ENCODE measurements at regions not wholly inside any gene's neighbourhood (a gene's known extent, or its start where the extent isn't known, plus 50 kb on each side); places are given as distances from the start of the nearest gene placed in this dataset.

- no peak for DNase-seq
Observed at GRCh38 chr11:70537576-70538571, 139.5 kb downstream of the CTTN start.

- DNase-seq, result no peak
Observed at GRCh38 chr11:70538641-70539359, 140.5 kb downstream of the CTTN start.

DNA sequence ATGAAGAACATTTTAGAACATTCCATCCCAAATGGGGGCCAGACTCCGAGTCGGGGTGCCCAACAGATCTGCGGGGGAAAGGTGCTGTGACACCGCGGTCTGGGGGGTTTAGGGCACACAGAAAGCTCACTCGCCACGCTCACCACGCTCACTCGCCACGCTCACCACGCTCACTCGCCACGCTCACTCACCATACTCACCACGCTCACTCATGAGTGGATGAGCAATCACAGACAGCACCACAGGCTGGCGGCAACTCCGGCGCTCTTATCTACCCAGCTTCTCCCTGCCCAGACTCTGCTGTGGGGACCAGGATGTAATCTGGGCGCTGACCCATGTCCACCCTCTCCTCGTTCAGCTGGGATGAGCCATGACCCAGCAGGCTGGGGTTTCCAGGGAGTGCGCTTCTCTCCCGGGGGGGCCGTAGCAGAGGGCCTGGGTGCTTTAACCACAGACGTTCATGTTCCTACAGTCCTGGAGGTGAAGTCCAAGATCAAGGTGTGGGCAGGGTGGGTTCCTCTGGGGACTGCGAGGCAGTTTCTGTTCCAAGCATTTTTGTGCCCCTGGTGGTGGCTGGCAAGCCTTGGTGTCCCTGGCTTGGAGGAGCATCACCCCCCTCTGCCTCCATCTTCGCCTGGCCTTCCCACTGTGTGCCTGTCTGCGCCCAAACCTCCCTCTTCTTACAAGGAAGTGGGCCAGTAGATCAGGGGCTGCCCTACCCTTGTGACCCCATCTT, 141.2 kb downstream of the CTTN start:
- no peak for DNase-seq

DNA sequence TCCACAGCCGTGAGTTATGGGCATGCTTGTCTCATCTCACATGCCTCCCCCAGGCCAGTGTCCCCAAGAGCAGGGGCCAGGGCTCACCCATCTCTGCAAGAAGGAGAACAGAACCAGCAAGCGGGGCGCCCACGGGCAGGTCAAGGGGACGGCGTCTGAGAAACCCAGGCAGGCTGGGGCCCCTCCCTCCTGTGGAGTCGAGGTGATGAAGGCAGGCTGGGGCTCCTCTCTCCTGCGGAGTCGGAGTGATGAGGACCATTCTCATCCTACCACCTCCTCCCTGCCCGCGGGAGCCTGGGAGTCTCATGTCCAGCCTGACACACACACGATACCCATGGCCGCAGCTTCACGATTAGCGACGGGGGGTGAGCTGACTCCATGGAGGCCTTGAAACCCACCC, 141.9 kb downstream of the CTTN start:
- no peak for DNase-seq

GRCh38 chr11:70541176-70541575, 142.8 kb downstream of the CTTN start:
- DNase-seq, result no peak

GRCh38 chr11:70541699-70542098, 143.4 kb downstream of the CTTN start:
- DNase-seq, result no peak

GRCh38 chr11:70542406-70542805, 144.1 kb downstream of the CTTN start:
- DNase-seq, result no peak

DNA sequence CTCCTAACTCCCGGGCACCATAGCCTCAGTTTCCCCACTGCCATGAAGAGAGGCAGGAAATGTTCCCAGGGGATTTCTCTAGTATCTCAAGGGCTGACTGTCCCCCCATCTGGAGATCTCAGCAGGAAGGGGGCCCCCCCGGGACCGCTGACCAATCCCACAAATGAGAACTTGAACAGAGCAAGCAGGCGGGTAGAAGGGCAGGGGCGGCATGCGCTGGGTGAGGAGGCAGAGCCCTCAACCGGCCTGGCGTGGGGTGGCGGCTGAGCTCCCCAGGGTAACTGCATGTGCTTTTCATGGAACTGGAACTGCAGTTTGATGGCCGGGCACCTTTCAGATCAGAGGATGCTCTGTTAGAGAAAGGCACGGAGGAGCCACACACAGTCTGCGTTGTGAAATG, 144.5 kb downstream of the CTTN start:
- DNase-seq, result no peak

GRCh38 chr11:70543611-70544010, 145.3 kb downstream of the CTTN start:
- DNase-seq, result no peak

DNA sequence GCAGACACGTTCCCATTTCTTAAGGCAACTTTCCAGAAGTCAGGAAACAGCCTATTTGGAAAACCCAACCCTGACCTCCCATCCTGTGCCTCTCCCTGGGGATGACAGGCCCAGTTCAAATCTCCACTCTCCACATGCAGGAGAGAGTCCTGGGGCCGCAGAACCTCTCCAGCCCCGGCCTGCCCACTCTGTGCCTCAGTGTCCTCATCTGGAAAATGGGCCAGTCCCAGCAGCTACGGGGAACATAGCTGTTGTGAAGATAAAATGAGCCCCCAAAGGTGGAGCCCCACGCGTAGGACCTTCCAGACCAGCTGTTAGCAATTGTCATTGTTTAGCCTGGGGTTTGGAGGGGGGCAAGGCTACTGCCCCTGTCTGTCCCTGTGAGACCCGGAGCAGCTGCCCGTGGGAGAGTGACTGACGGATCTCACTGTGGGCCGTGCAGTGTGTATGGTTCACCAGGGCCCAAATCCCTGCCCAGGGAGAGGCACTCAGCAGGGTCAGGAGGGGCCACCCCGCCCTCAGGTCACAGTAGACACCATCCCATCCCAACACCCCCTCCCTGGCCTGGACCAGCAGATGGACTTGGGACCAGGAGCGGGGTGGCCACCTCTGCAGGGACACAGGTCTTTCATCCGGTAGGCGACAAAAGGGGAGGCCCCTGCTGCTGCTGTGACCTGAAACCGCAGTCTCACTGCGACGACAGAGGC, 145.9 kb downstream of the CTTN start:
- DNase-seq, result no peak

DNA sequence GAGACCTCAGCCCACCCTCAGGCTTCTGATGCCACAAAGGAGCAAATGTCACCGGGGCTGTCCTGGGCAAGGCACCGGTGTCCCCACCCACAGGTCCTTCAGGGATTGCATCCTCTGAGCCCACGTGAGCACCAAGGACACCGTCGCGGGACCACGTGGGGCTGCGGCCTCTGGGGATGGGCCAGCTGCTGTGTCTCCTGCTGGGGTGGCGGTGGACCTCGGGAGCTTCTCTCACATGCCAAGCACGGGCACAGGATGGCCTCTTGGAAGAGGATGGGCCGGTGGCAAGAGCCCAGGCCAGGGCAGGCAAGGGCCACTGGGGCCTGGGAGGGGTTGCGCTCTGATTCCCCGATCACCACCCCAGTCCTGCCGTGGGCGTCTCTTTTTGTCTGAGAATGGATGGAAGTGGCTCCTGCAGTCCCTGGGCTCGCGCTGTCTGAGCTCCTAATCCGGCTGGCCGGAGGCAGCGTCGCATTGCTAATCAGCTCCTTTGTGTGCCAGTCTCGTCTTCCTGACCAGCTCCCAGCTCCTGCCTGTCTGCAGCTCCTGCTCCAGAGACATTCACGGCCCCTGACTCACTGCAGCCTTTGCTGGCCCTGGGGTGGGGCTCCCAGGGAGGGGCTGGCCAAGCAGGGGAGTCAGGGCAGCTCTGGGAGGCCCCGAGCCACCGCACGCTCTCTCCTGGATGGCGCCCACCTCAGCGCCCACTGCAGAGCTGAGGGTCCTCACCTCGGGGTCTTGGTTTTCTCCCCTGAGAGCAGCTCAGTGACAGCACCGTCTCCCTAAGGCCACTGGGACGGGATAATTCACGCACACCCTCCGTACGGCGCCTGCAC, 146.7 kb downstream of the CTTN start:
- no peak for DNase-seq

DNA sequence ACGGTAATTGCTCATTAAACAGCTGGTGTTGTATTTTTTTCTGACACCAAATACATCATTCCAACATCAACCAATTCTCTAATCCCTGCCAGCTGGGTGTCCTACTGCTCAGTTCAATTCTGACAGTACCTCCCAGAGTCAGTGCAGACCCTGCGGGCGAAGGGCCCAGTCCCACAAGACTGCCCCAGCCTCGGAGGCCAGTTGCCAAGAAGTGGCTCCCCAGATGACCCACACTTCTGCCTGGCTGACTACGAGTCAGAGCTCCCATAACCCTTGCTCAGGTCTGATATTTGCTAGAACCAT, 147.2 kb downstream of the CTTN start:
- DNase-seq, result no peak

DNA sequence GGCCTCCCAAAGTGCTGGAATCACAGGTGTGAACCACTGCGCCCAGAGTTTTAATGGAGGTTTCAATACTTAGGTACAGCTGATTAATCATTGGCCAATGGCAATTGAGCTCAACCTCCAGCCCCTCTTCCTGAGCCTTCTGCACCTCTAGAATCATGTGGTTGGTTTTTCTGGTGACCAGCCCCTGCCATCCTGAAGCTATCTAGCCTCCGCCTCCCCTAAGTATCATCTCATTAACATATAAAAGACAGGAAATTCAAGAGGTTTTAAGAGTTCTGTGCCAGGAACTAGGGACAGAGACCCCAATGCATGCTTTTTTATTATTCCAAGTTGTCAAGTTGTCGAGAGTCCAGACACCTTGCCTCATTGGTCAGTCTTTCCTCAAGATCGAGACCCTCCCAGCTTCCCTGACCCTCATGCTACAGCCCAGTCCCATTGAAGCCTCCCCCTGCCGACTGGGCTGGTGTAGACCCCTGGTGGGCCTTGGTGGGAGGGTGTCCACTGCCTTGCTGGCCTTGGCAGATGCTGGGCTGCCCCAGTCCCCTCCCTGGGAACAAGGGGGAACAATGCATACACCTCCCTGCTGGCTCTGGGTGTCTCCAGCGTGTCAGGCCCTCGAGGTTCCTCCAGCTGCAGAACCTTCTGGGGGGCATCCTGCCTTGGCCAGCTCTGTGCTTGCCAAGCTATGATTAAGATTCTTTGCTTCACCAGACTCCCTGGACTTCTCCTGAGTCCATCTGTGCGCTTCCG, 148.0 kb downstream of the CTTN start:
- no peak for DNase-seq

DNA sequence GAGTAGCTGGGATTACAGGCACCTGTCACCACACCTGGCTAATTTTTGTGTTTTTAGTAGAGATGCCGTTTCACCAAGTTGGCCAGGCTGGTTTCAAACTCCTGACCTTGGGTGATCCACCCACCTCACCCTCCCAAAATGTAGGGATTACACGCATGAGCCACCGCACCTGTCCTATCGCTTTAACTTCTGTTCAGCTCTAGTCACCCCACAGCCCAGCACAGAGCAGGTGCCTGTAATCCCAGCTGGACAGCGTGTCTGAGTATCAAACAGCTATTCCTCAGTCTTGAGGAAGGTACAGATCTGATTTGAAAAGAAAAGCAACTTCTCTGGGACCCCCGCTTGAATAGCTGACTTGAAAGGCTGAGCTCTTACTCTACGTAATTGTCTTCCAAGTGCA, 149.1 kb downstream of the CTTN start:
- DNase-seq, result no peak

GRCh38 chr11:70547821-70548670, 149.7 kb downstream of the CTTN start:
- DNase-seq, result no peak

- DNase-seq, result no peak
Observed at GRCh38 chr11:70548976-70549375, 150.6 kb downstream of the CTTN start.

DNA sequence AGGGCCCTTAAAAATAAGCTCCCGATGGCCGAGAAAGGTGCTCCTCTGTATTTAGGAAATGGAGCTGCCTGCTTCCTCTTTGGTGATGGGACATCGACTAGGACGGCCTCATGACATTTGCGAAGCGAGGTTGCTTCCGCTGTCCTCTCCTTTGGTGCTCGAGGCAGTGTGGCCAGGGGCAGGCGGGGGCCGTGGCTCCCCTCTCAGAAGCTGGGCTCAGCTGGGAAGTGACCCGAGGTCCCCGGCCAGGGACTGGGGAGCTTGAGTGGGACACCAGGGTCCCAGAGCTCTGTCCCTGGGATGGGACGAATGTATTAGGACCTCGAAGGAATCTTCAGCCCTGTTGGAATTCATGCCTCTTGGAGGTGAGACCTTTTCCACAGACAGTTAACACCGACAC, 151.1 kb downstream of the CTTN start:
- no peak for DNase-seq

GRCh38 chr11:70549796-70550195, 151.5 kb downstream of the CTTN start:
- DNase-seq, result no peak

- no peak for DNase-seq
Observed at GRCh38 chr11:70550456-70551195, 152.3 kb downstream of the CTTN start.

All from stimulated activated CD4-positive, alpha-beta T cell treated with anti-CD3 and anti-CD28 coated beads, Interleukin-15, amount 100 ng/mL, for 24 hours (primary cell).